IMR-90 (cell line): ENCODE measurements at regions not wholly inside any gene's neighbourhood (a gene's known extent, or its start where the extent isn't known, plus 50 kb on each side); places are given as distances from the start of the nearest gene placed in this dataset.
"Not testable (repeated sequence)": the region's sequence is repeated elsewhere in the genome, so short reads cannot be mapped to it uniquely, and the experiment has no call there.

Source experiments
- ATAC-seq: fragments of 200-7000 bp; cut with Tn5 transposase; 2 replicates; pipeline ENCODE4 v1.9.1; 2020; ENCODE audit warnings: low read depth, mild to moderate bottlenecking, moderate library complexity
- BruUV-seq: library from RNA; stranded (reverse); fragments of 400-500 nt; replicated peaks from 2 replicates; lab custom pipeline; 2021; lab: Mats Ljungman, UMichigan
- CTCF ChIA-PET: fragments of 300-600 bp; formaldehyde crosslinking; extraction: SDS; loops from one replicate; lab custom pipeline; 2021; ENCODE audit warnings: antibody characterized with exemption; lab: Yijun Ruan, JAX
- POLR2A ChIA-PET: fragments of 300-600 bp; sonication (Branson Sonifier 250); formaldehyde crosslinking; loops from one replicate; lab custom pipeline; 2022; ENCODE audit warnings: antibody characterized with exemption; ENCODE audit not compliant: unreplicated experiment; lab: Charles Lee
- DNase-seq: peaks from one replicate; pipeline ENCODE4 v3.0.0; 2013
- H2AFZ ChIP-seq: replicated peaks from 2 replicates; pipeline ENCODE3; 2013; ENCODE audit warnings: low read length, mild to moderate bottlenecking; ENCODE audit not compliant: poor library complexity
- H2AK5ac ChIP-seq: 2 replicates; pipeline ENCODE4 v1.6.1; 2013; ENCODE audit warnings: low read depth, low read length, inconsistent platforms
- H2AK9ac ChIP-seq: replicated peaks from 2 replicates; pipeline ENCODE3; 2013; ENCODE audit warnings: mild to moderate bottlenecking, low read depth, low read length, moderate library complexity; ENCODE audit not compliant: poor library complexity
- H2BK120ac ChIP-seq: 2 replicates; pipeline ENCODE4 v1.6.1; 2013; ENCODE audit warnings: low read depth, low read length, inconsistent platforms
- H2BK15ac ChIP-seq: 3 replicates; pipeline ENCODE4 v1.6.1; 2013; ENCODE audit warnings: low read depth, low read length, inconsistent platforms
- H2BK20ac ChIP-seq: 2 replicates; pipeline ENCODE4 v1.6.1; 2013; ENCODE audit warnings: low read depth, mild to moderate bottlenecking, inconsistent platforms, low read length, moderate library complexity
- H2BK5ac ChIP-seq: 2 replicates; pipeline ENCODE4 v1.6.1; 2013; ENCODE audit warnings: mild to moderate bottlenecking, low read depth, low read length, inconsistent platforms; ENCODE audit not compliant: poor library complexity, severe bottlenecking
- H3K14ac ChIP-seq: replicated peaks from 2 replicates; pipeline ENCODE4 v1.6.1; 2013; ENCODE audit warnings: low read depth, low read length, inconsistent platforms
- H3K18ac ChIP-seq: 2 replicates; pipeline ENCODE4 v1.6.1; 2013; ENCODE audit warnings: low read depth, low read length, control low read depth
- H3K23ac ChIP-seq: 2 replicates; pipeline ENCODE4 v1.6.1; 2013; ENCODE audit warnings: low read depth, low read length, inconsistent platforms
- H3K27ac ChIP-seq: 2 replicates; pipeline ENCODE4 v1.5.1; 2013; ENCODE audit warnings: mild to moderate bottlenecking, control low read depth, low read length; ENCODE audit not compliant: insufficient read depth
- H3K27me3 ChIP-seq: 2 replicates; pipeline ENCODE4 v1.6.1; 2013; ENCODE audit warnings: low read length; ENCODE audit not compliant: control insufficient read depth, insufficient read depth
- H3K36me3 ChIP-seq: 2 replicates; pipeline ENCODE4 v1.6.1; 2013; ENCODE audit warnings: low read length, mixed read lengths; ENCODE audit not compliant: control insufficient read depth, insufficient read depth
- H3K4ac ChIP-seq: 2 replicates; pipeline ENCODE4 v1.6.1; 2013; ENCODE audit warnings: low read depth, low read length, inconsistent platforms
- H3K4me1 ChIP-seq: 2 replicates; pipeline ENCODE4 v1.6.1; 2013; ENCODE audit warnings: low read length, mixed read lengths; ENCODE audit not compliant: control insufficient read depth, insufficient read depth
- H3K4me2 ChIP-seq: 2 replicates; pipeline ENCODE4 v1.6.1; 2013; ENCODE audit warnings: low read depth, mild to moderate bottlenecking, control low read depth, low read length, moderate library complexity
- H3K4me3 ChIP-seq: 2 replicates; pipeline ENCODE4 v1.5.1; 2013; ENCODE audit warnings: low read depth, mild to moderate bottlenecking, control low read depth, low read length, moderate library complexity; ENCODE audit not compliant: insufficient read depth
- H3K56ac ChIP-seq: 2 replicates; pipeline ENCODE4 v1.6.1; 2013; ENCODE audit warnings: low read length, inconsistent platforms; ENCODE audit not compliant: insufficient read depth; ENCODE audit errors: extremely low read depth
- H3K79me1 ChIP-seq, 2 experiments: 2 replicates each; pipeline ENCODE4 v1.6.1; 2013; ENCODE audit warnings: low read length in 2 of 2, inconsistent platforms in 1 of 2, low read depth in 1 of 2
- H3K9ac ChIP-seq: 2 replicates; pipeline ENCODE4 v1.6.1; 2013; ENCODE audit warnings: low read depth, low read length, control low read depth
- H3K9me1 ChIP-seq: 2 replicates; pipeline ENCODE4 v1.6.1; 2013; ENCODE audit warnings: low read length, inconsistent platforms; ENCODE audit not compliant: insufficient read depth
- H3K9me3 ChIP-seq: 2 replicates; pipeline ENCODE4 v1.6.1; 2013; ENCODE audit warnings: low read length; ENCODE audit not compliant: control insufficient read depth, insufficient read depth
- H4K20me1 ChIP-seq: 2 replicates; pipeline ENCODE4 v1.6.1; 2013; ENCODE audit warnings: low read length, inconsistent platforms; ENCODE audit not compliant: insufficient read depth
- H4K5ac ChIP-seq: 2 replicates; pipeline ENCODE4 v1.6.1; 2013; ENCODE audit warnings: mild to moderate bottlenecking, low read depth, low read length, control low read depth
- H4K8ac ChIP-seq, 2 experiments: 2 replicates each; pipeline ENCODE4 v1.6.1; 2013; ENCODE audit warnings: low read depth in 2 of 2, low read length in 2 of 2, control low read depth in 1 of 2, inconsistent platforms in 1 of 2
- H4K91ac ChIP-seq: 2 replicates; pipeline ENCODE4 v1.6.1; 2013; ENCODE audit warnings: low read depth, low read length, inconsistent platforms; ENCODE audit not compliant: insufficient read depth
- WGBS, 2 experiments: methylation state at CpG; one replicate each; pipeline versions ENCODE4 v1.1.5 to v1.1.7; 2013; ENCODE audit warnings: missing lambda C conversion rate in 2 of 2; ENCODE audit not compliant: insufficient read length in 1 of 2; ENCODE audit errors: extremely low coverage in 2 of 2; 5-methylcytosine and 5-hydroxymethylcytosine counted together
- dilution Hi-C: fragments of 300-500 bp; cut with HindIII; formaldehyde crosslinking; loops from one replicate; pipeline ENCODE4 v1.14.3; 2018; ENCODE audit warnings: low sequenced_read_pairs; ENCODE audit not compliant: unreplicated experiment
- in situ Hi-C: fragments of 300-500 bp; cut with MboI; formaldehyde crosslinking; loops from 3 replicates; pipeline ENCODE4 v1.14.3; 2019; ENCODE audit warnings: low sequenced_read_pairs, inconsistent platforms, mixed read lengths
- intact Hi-C: fragments of 100-400 bp; cut with micrococcal nuclease; formaldehyde crosslinking; loops from 2 replicates; pipeline ENCODE4 v1.10.0; 2022

DNA sequence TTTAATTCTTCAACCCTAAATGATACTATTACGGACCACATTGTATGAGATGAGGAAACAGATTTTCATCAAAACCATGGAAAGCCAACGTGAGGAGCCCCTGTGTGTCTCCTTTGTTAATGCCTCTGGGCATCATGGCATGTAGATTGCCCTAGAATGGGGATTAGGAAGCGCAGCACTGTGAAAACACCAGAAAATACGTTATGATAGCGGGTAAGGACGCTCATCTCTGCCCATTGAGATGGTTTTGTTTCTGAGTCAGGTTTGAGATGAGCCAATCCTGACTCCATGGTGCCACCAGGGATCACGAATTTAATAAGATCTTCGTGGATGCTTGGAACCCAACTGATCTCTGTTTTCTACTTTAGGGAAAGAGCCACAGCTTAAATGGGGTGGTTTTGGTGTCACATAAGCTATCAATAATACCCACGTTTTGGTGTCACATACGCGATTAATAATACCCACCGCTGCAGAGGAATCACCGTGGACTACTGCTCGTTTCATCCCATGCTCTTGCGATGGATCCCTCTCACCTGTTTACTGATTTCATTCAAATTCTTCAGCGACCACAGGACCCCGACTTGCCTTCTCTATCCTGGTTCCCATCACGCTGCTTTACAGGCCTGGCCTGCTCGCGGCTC, 137.3 kb downstream of the FOXD4L6 start:
- peak overlapping the region; percentile 82; the same call in 1 of the 2 replicates for H3K23ac ChIP-seq
- CTCF ChIA-PET = interaction anchor here (1.4 kb wide), 1 partner anchor 97 kb away, joined by 3 read pairs; no protein-coding TSS in a partner anchor
- H2AK9ac ChIP-seq, H4K20me1 ChIP-seq, H3K27me3 ChIP-seq, H3K79me1 ChIP-seq, in situ Hi-C loops, dilution Hi-C loops, H3K9me3 ChIP-seq, H2BK20ac ChIP-seq, BruUV-seq, ATAC-seq, H3K4me1 ChIP-seq, H3K9me1 ChIP-seq, intact Hi-C loops, DNase-seq, POLR2A ChIA-PET, H3K36me3 ChIP-seq: not testable (repeated sequence)
- H3K27ac ChIP-seq = peak overlapping the region; percentile 78
- H3K4me3 ChIP-seq = peak overlapping the region; percentile 59
- peak overlapping the region; percentile 67 for H2AK5ac ChIP-seq
- peak overlapping the region; percentile 63 for H3K9ac ChIP-seq
- 56% methylated on average over 10 of the region's 20 CpGs; no CpG with 5 or more reads in 1 of the 2 experiments for WGBS, 2 experiments
- peak overlapping the region; percentile 83 for H2BK5ac ChIP-seq
- peak overlapping the region; percentile 92 for H3K4ac ChIP-seq
- peak overlapping the region; percentile 95 for H2AFZ ChIP-seq
- peak overlapping the region; percentile 81 for H2BK120ac ChIP-seq
- H3K14ac ChIP-seq = peak overlapping the region; percentile 90
- peak overlapping the region; percentile 60; the same call in 1 of the 2 replicates for H3K56ac ChIP-seq
- peak overlapping the region; percentile 25; the same call in 1 of the 3 replicates for H2BK15ac ChIP-seq
- peak overlapping the region; percentile 78 for H4K91ac ChIP-seq
- H4K5ac ChIP-seq = peak overlapping the region; percentile 92
- peak overlapping the region; percentile 71 for H3K18ac ChIP-seq
- H4K8ac ChIP-seq = peak overlapping the region; percentile 99
- H3K4me2 ChIP-seq = peak overlapping the region; percentile 81

DNA sequence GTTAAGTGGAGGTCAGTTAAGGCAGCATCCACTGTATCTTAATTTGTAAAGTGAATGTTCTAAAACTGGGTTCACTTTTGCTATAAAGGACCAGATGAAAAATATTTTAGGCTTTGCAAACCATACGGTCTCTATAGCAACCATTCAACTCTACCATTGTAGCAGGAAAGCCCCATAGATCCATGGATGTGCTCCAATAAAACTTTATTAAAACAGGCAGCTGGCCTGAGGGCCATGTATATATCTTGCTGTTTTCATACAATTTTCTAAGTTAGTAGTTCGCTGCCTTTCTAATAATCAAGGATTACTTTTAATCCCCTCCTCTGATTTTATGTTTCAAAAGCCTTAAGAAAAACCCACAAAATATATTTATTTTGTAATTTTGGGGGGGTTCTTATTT, 142.1 kb downstream of the FOXD4L6 start:
- H4K20me1 ChIP-seq, intact Hi-C loops, H3K18ac ChIP-seq, CTCF ChIA-PET, BruUV-seq, H2AK5ac ChIP-seq, in situ Hi-C loops, DNase-seq, H3K9me3 ChIP-seq, H3K56ac ChIP-seq, H3K9ac ChIP-seq, H3K4ac ChIP-seq, ATAC-seq, dilution Hi-C loops, H4K5ac ChIP-seq, H3K27me3 ChIP-seq, H3K27ac ChIP-seq, H3K23ac ChIP-seq, H2BK5ac ChIP-seq, H2BK20ac ChIP-seq, H2BK15ac ChIP-seq, H3K4me1 ChIP-seq, POLR2A ChIA-PET, H3K36me3 ChIP-seq, H2AFZ ChIP-seq, H3K4me3 ChIP-seq, H3K79me1 ChIP-seq, H4K91ac ChIP-seq, H3K9me1 ChIP-seq, H4K8ac ChIP-seq, H3K14ac ChIP-seq, H2BK120ac ChIP-seq, H2AK9ac ChIP-seq, H3K4me2 ChIP-seq: not testable (repeated sequence)
- no CpG with 5 or more reads among the region's 2 CpGs for WGBS, 2 experiments
